T-helper 1 cell (primary cell): ENCODE measurements at regions not wholly inside any gene's neighbourhood (a gene's known extent, or its start where the extent isn't known, plus 50 kb on each side); places are given as distances from the start of the nearest gene placed in this dataset.

Source experiments
- DNase-seq, 5 donors: peaks; one replicate each; pipeline ENCODE4 v3.0.0-alpha.2; 2012 to 2020

- DNase-seq = no peak
Observed at GRCh38 chrX:107502316-107502715, 52.9 kb downstream of the FRMPD3 start.

DNA sequence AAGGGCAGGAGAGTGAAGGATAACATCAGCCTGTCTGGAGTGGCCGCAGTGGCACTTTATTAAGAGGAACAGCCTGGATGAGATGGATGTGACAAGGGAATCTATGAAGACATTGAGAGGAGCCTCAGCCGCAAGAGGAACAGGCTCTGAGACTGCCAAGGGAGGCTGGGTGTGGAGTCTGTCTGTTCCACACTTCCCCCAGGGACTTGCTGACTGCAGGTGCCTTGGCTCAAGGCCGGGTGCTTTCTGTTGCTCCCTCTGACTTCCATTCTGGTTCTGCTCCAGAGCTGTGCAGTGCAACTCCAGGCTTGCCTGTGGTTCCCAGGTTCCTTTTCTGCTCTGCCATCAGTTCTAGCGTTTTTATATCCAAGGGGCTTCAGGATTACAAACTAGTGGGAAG lies 54.6 kb downstream of the FRMPD3 start:
- no peak for DNase-seq

DNA sequence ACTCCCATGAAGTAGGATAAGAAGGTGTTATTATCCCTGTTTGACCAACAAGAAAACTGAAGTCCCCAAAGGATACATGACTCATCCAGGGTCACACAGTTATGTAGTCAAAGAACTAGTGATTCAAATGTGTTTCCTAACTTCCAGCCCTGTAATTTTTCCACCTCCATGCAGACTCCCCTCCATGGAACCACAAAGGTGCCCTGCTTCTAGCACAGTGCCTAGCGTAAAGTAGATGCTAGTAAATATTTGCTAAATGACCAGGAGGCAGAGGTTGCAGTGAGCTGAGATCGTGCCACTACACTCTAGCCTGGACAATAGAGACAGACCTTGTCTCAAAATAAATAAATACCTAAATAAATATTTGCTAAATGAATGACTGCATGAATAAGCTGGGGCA lies 55.8 kb downstream of the FRMPD3 start:
- no peak for DNase-seq

GRCh38 chrX:107506596-107507031 lies 57.2 kb downstream of the FRMPD3 start:
- DNase-seq = no peak

DNA sequence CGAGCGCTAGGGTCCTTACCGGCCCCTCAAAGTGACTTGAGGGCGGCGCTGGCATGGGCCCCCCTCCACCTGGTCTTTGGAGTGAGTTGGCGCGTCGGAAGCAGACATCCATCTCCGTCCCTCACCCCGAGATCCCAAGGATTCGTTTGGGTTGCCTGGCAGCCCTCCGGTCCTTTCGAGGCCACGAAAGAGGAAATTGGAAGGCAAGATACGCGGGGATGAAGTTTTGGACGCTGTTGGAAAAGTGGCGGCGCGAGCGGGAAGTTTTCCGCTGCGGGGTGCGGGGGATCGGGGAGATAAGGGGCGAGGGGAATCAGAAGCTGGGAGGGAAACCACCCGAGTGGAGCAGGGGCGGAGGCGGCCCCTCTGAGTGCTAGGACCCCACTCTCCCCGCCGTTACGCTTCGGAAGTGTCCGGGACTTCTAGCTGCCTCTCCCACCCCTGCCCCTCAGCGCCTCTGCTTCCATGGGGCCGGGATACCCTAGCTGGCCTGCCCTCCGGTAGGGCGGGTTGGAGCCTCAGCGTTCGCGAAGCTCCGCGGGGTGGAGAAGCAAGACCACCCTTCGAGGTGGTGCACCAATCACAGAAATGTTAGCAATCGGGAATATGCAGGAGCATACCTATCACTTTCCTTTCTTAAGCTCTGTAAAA lies 57.8 kb downstream of the FRMPD3 start:
- no peak for DNase-seq

DNA sequence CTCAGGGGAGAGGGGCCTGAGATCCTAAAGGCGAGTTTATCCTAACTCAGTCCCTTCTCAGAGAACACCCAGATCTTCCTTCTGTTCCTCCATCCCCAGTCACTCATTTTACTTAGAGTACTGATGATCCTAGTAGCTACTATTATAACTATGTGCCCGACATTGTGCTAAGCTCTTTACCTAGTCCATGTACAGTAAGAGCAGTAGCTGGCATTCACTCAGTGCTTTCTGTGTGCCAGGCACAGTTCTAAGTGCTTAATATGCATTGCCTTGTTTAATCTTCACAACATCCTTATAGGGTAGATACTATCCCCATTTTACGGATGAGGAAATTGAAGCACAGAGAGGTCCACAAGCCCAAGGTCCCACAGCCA lies 58.3 kb downstream of the FRMPD3 start:
- DNase-seq = no peak

- no peak for DNase-seq
Observed at GRCh38 chrX:107508925-107509324, 59.5 kb downstream of the FRMPD3 start.

GRCh38 chrX:107514944-107515343 lies 65.5 kb downstream of the FRMPD3 start:
- DNase-seq = no peak

GRCh38 chrX:107521877-107522586 lies 72.6 kb downstream of the FRMPD3 start:
- no peak for DNase-seq

DNA sequence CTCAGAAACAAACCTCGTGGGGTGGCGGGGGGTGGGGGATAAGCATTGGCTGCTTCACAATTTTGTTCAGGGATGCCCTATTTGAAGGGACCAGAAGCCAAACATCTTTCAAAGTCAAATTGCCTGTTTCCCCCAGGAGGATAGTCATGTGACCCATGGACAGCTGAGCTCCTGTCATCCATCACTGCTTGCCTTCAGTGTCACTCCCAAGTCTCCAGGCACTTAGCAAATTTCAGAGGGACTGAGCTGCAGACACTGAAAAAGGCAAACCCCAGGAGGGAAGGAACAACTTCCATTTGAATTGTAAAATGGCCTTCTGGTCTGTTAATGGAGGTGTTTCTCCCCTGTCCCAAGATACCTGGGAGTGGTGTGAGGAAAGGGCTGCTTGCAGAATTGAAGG lies 73.4 kb downstream of the FRMPD3 start:
- no peak for DNase-seq

- no peak for DNase-seq
Observed at GRCh38 chrX:107526141-107526540, 76.7 kb downstream of the FRMPD3 start.

GRCh38 chrX:107530141-107530540 lies 80.7 kb downstream of the FRMPD3 start:
- DNase-seq = no peak

GRCh38 chrX:107537815-107538214 lies 88.4 kb downstream of the FRMPD3 start:
- peak in 3 of 5 donors; percentile 1 to 33 (median 13) for DNase-seq

- DNase-seq = no peak
Observed at GRCh38 chrX:107541244-107541643, 87.1 kb upstream of the PRPS1 start.

- DNase-seq = no peak
Observed at GRCh38 chrX:107542040-107542439, 86.3 kb upstream of the PRPS1 start.

DNA sequence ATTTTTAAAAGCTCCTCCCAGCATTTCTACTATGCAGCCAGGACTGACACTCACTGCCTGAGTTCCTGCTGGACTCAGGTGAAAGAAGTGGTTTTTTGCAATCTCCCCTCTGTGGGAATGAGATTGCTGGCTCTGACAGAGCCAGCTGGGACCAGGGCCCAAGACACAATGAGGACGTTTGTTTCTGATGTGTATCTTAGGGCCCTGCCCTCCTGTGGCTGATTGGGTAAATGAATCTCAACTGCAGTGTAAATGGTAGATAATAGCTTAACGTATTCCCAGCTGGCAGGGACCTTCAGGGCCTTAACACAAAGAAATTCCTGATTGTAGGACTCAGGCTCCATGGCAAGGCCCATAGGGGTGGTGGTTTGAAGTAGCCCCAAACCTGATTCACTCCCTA lies 85.8 kb upstream of the PRPS1 start:
- no peak for DNase-seq

DNA sequence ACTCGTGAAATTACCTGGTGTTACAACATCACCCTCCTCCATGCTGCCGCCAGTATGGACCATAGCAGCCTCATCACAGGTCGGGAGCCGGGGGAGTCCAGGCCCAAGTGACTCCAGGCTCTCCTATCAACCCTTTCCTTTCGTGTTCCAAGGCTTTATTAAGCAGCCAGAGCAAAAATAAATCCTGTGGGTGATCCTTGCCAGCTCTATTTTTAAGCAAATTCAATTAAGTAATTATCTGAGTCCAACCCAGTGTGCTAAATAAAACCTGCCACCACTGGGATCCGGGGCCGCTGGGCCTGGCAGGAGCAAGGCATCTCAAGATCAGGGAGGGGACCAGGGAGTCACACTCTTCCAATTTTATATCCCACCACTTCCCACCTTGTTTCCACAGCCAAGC lies 80.7 kb upstream of the PRPS1 start:
- no peak for DNase-seq

DNA sequence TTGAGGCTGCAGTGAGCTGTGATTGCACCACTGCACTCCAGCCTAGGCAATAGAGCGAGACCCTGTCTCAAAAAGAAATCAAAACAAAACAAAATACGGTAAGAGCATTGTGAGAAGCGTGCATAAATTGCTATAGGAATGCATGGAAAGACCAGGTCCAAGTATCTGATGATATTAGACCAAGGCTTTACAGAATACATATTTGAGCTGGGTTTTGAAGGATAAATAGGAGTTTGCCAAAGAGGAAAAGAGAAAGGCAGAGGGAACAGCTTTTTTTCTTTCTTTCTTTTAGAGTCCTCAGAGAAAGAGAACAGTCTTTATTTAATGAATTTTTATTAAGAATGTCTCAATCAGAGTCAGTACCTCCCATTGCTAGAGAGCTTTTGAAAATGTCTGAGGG lies 79.5 kb upstream of the PRPS1 start:
- no peak for DNase-seq

DNA sequence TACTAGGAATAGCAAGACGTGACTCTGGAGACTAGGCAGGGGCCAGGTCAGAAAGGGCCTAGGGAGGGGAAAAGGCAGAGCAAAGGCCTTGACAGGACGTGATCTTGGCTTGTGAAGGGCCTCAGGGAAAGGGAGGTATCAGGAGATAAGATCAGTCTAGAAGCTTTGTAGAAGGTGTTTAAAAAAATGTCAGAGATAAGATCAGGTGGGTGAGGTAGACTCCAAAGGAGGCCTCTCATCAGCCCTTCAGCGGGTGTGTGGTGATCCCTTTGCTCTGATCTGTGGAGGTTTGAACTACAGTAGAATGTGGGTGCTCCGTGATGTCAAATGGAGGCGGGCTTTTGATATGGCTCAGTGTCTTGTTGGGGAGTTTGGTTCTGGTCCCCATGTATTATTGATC lies 78.8 kb upstream of the PRPS1 start:
- peak in 2 of 5 donors; percentile 1 to 3 for DNase-seq

- no peak for DNase-seq
Observed at GRCh38 chrX:107551546-107551945, 76.8 kb upstream of the PRPS1 start.

DNA sequence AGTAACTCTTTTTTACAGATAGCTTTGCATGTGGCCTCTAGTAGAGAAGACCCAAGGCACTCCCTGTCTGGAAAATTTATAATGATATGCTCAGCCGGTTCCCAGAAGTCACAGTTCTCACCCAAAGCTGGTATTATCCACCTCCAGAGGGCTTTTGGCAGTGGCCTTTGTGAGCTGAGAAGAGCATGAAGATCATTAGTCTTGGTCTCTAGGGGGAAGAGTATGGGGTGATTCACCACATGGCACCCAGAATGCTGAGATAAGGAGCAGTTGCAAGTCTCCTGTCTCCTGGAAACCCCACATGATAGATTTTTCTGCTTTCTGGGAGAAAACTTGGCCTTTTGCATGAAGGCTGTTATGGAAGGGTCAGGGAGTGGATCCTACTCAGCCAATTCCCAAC lies 75.4 kb upstream of the PRPS1 start:
- no peak for DNase-seq

DNA sequence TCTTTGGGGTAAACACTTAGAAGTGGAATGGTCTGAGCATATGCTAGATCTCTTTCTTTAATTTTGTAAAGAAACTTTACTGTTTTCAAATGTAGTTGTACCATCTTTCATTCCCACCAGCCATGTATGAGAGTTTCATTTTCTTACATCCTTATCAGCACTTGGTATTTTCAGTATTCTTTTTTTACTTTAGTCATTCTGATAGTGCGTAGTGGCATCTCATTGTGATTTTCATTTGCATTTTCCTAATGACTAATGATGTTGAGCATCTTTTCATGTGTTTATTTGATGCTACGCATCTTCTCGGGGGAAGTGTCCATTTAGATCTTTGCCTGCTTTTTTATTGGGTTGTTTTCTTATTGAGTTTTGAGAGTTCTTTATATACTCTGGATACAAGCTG lies 71.3 kb upstream of the PRPS1 start:
- no peak for DNase-seq

GRCh38 chrX:107559506-107559905 lies 68.8 kb upstream of the PRPS1 start:
- DNase-seq = no peak

GRCh38 chrX:107560041-107560440 lies 68.3 kb upstream of the PRPS1 start:
- no peak for DNase-seq

- no peak for DNase-seq
Observed at GRCh38 chrX:107560980-107561379, 67.3 kb upstream of the PRPS1 start.
